Transverse colon (tissue), 4 donors: ENCODE measurements at regions not wholly inside any gene's neighbourhood (a gene's known extent, or its start where the extent isn't known, plus 50 kb on each side); places are given as distances from the start of the nearest gene placed in this dataset.

Source experiments
- CTCF ChIP-seq, 5 experiments: fragments of 200-600 bp in 3 of 5; fragments of 450-650 bp in 2 of 5; sonication (generic) in 3 of 5; IDR thresholded peaks; 1 replicate in 2 of 5; 2 replicates in 3 of 5; pipeline ENCODE4 v1.5.1; 2016 to 2017; ENCODE audit warnings: antibody characterized with exemption in 5 of 5, inconsistent platforms in 3 of 5, mild to moderate bottlenecking in 2 of 5, moderate library complexity in 1 of 5
- EP300 ChIP-seq: sonication (generic); formaldehyde crosslinking; IDR thresholded peaks from one replicate; pipeline ENCODE4 v1.6.1; 2017; ENCODE audit warnings: antibody characterized with exemption, low read depth
- POLR2A ChIP-seq: fragments of 450-650 bp; IDR thresholded peaks from one replicate; pipeline ENCODE4 v1.6.1; 2016; ENCODE audit warnings: antibody characterized with exemption, mild to moderate bottlenecking, moderate library complexity
- POLR2AphosphoS5 ChIP-seq, 3 donors: sonication (generic); formaldehyde crosslinking; IDR thresholded peaks; one replicate each; pipeline ENCODE4 v1.6.1; 2016; ENCODE audit warnings: antibody characterized with exemption in 3 of 3

GRCh38 chr4:120293341-120293740 lies 226.7 kb upstream of the MAD2L1 start:
- no peak for TF ChIP-seq POLR2A
- TF ChIP-seq EP300: no peak
- no peak for TF ChIP-seq POLR2AphosphoS5 (IDR thresholded peaks at IDR 0.05)
- TF ChIP-seq CTCF (IDR thresholded peaks at IDR 0.05): no peak
